ENCODE measurements at regions not wholly inside any gene's neighbourhood (a gene's known extent, or its start where the extent isn't known, plus 50 kb on each side); places are given as distances from the start of the nearest gene placed in this dataset.

GRCh38 chr3:69542805-69543429 lies 157.0 kb upstream of the FRMD4B start:
- intact Hi-C loops (cut with DNase I): no loop called here
- ATAC-seq (no peak), DNase-seq (ENCODE audit: low spot score) (no peak)

- intact Hi-C loops (cut with DNase I): no loop called here
- DNase-seq (ENCODE audit: low spot score) (peak; percentile 63), ATAC-seq (peak; percentile 59)
Measured at GRCh38 chr3:69542089-69542804, 156.4 kb upstream of the FRMD4B start.

GRCh38 chr3:69541711-69542088 lies 155.8 kb upstream of the FRMD4B start:
- DNase-seq (ENCODE audit: low spot score) (no peak), ATAC-seq (peak; percentile 25)
- intact Hi-C loops (cut with DNase I): no loop called here

- no peak for DNase-seq (ENCODE audit: low spot score)
- ATAC-seq: peak; percentile 79
- intact Hi-C loops (cut with DNase I): no loop called here
Measured at GRCh38 chr3:69540706-69541581, 155.1 kb upstream of the FRMD4B start.

- intact Hi-C loops (cut with DNase I): no loop called here
- DNase-seq (ENCODE audit: low spot score): no peak
- ATAC-seq: no peak
Measured at GRCh38 chr3:69539134-69539533, 153.2 kb upstream of the FRMD4B start.

GRCh38 chr3:69538281-69538680 lies 152.4 kb upstream of the FRMD4B start:
- intact Hi-C loops (cut with DNase I): no loop called here
- ATAC-seq (no peak), DNase-seq (ENCODE audit: low spot score) (no peak)

- intact Hi-C loops (cut with DNase I): no loop called here
- ATAC-seq (no peak), DNase-seq (ENCODE audit: low spot score) (no peak)
Measured at GRCh38 chr3:69536306-69537020, 150.6 kb upstream of the FRMD4B start.

- DNase-seq (ENCODE audit: low spot score) (no peak), ATAC-seq (no peak)
- intact Hi-C loops (cut with DNase I): no loop called here
Measured at GRCh38 chr3:69535613-69536012, 149.7 kb upstream of the FRMD4B start.

- intact Hi-C loops (cut with DNase I): no loop called here
- DNase-seq (ENCODE audit: low spot score): no peak
- ATAC-seq: peak; percentile 20
Measured at GRCh38 chr3:69532547-69533224, 146.8 kb upstream of the FRMD4B start.

- ATAC-seq (peak; percentile 49), DNase-seq (ENCODE audit: low spot score) (no peak)
- intact Hi-C loops (cut with DNase I): no loop called here
Measured at GRCh38 chr3:69531576-69532546, 146.0 kb upstream of the FRMD4B start.

- intact Hi-C loops (cut with DNase I): no loop called here
- ATAC-seq (no peak), DNase-seq (ENCODE audit: low spot score) (no peak)
Measured at GRCh38 chr3:69530554-69530953, 144.7 kb upstream of the FRMD4B start.

- no peak for ATAC-seq
- no peak for DNase-seq (ENCODE audit: low spot score)
- intact Hi-C loops (cut with DNase I): no loop called here
Measured at GRCh38 chr3:69527498-69527897, 141.6 kb upstream of the FRMD4B start.

GRCh38 chr3:69524816-69525215 lies 138.9 kb upstream of the FRMD4B start:
- ATAC-seq: no peak
- no peak for DNase-seq (ENCODE audit: low spot score)
- intact Hi-C loops (cut with DNase I): no loop called here

GRCh38 chr3:69521286-69521685 lies 135.4 kb upstream of the FRMD4B start:
- intact Hi-C loops (cut with DNase I): no loop called here
- no peak for DNase-seq (ENCODE audit: low spot score)
- ATAC-seq: no peak

GRCh38 chr3:69511361-69511760 lies 125.5 kb upstream of the FRMD4B start:
- ATAC-seq (no peak), DNase-seq (ENCODE audit: low spot score) (no peak)
- intact Hi-C loops (cut with DNase I): no loop called here

GRCh38 chr3:69510481-69511030 lies 124.7 kb upstream of the FRMD4B start:
- intact Hi-C loops (cut with DNase I): no loop called here
- peak; percentile 10 for ATAC-seq
- no peak for DNase-seq (ENCODE audit: low spot score)

GRCh38 chr3:69509288-69509687 lies 123.4 kb upstream of the FRMD4B start:
- intact Hi-C loops (cut with DNase I): no loop called here
- no peak for ATAC-seq
- no peak for DNase-seq (ENCODE audit: low spot score)
